HepG2 (cell line): ENCODE measurements at regions not wholly inside any gene's neighbourhood (a gene's known extent, or its start where the extent isn't known, plus 50 kb on each side); places are given as distances from the start of the nearest gene placed in this dataset.

Experiments
- ATAC-seq: fragments of 200-7000 bp; cut with Tn5 transposase; 3 replicates; pipeline ENCODE4 v1.9.1; 2020; ENCODE audit warnings: mild to moderate bottlenecking, moderate library complexity
- BruUV-seq: library from RNA; stranded (reverse); fragments of 400-500 nt; replicated peaks from 2 replicates; lab custom pipeline; 2021; lab: Mats Ljungman, UMichigan
- CTCF ChIA-PET: fragments of 300-600 bp; formaldehyde crosslinking; extraction: SDS; loops from one replicate; lab custom pipeline; 2021; ENCODE audit warnings: low total read pairs, inconsistent platforms, low intra/inter-chr PET ratio; lab: Yijun Ruan, JAX
- POLR2A ChIA-PET: fragments of 350-600 bp; sonication (Branson Sonifier 250); formaldehyde crosslinking; loops from one replicate; lab custom pipeline; 2020; ENCODE audit warnings: antibody characterized with exemption, inconsistent platforms; lab: Yijun Ruan, JAX
- DNase-seq: peaks from one replicate; pipeline ENCODE4 v3.0.0-alpha.2; 2015; ENCODE audit warnings: low spot score
- FAIRE-seq: peaks from 3 replicates; lab custom pipeline; 2011; peaks lifted over from hg19 to GRCh38; lab: Jason Lieb, UNC
- H2AFZ ChIP-seq: one replicate; pipeline ENCODE4 v1.6.1; 2011; ENCODE audit warnings: low read length, inconsistent platforms
- H3K27ac ChIP-seq: fragments of 300-600 bp; 3 replicates; pipeline ENCODE4 v1.8.0; 2011; ENCODE audit warnings: mixed run types, mild to moderate bottlenecking, mixed read lengths, low read length, inconsistent platforms; ENCODE audit not compliant: insufficient read depth; ENCODE audit errors: extremely low read length
- H3K27me3 ChIP-seq, 2 experiments: fragments of 200-600 bp in 1 of 2; 2 replicates in 1 of 2; 3 replicates in 1 of 2; pipeline versions ENCODE4 v1.6.0 to v1.8.0; 2011; ENCODE audit warnings: low read length in 2 of 2, mild to moderate bottlenecking in 2 of 2, moderate library complexity in 2 of 2, inconsistent platforms in 1 of 2; ENCODE audit not compliant: insufficient read depth in 2 of 2, control insufficient read depth in 1 of 2
- H3K36me3 ChIP-seq, 2 experiments: fragments of 200-600 bp in 1 of 2; replicated peaks in 1 of 2; 2 replicates in 1 of 2; 3 replicates in 1 of 2; pipeline versions ENCODE4 v1.5.1 to v1.8.0; 2011; ENCODE audit warnings: low read length in 2 of 2, inconsistent platforms in 1 of 2; ENCODE audit not compliant: insufficient read depth in 2 of 2, control insufficient read depth in 1 of 2
- H3K4me1 ChIP-seq: 2 replicates; pipeline ENCODE4 v1.5.1; 2012; ENCODE audit warnings: low read length, inconsistent platforms; ENCODE audit not compliant: insufficient read depth
- H3K4me2 ChIP-seq: 2 replicates; pipeline ENCODE4 v1.6.0; 2011; ENCODE audit warnings: low read depth, low read length, inconsistent platforms
- H3K4me3 ChIP-seq, 3 experiments: fragments of 200-600 bp in 1 of 3; sonication (generic), shearing (Covaris generic) in 1 of 3; replicated peaks in 1 of 3; 2 replicates each; pipeline ENCODE4 v1.5.1; 2011 to 2016; ENCODE audit warnings: low read length in 3 of 3, inconsistent platforms in 2 of 3, low read depth in 2 of 3, mild to moderate bottlenecking in 2 of 3, control low read depth in 1 of 3, mixed read lengths in 1 of 3; ENCODE audit not compliant: insufficient read depth in 1 of 3
- H3K79me2 ChIP-seq: one replicate; pipeline ENCODE4 v1.6.1; 2011; ENCODE audit warnings: low read length, inconsistent platforms; ENCODE audit not compliant: insufficient read depth
- H3K9ac ChIP-seq: 2 replicates; pipeline ENCODE4 v1.6.0; 2011; ENCODE audit warnings: mild to moderate bottlenecking, low read depth, low read length, inconsistent platforms; ENCODE audit not compliant: insufficient read depth
- H3K9me3 ChIP-seq: 2 replicates; pipeline ENCODE4 v1.5.1; 2012; ENCODE audit warnings: mild to moderate bottlenecking, low read length
- H4K20me1 ChIP-seq: 2 replicates; pipeline ENCODE4 v1.6.0; 2011; ENCODE audit warnings: inconsistent platforms, mild to moderate bottlenecking, low read length, moderate library complexity; ENCODE audit not compliant: insufficient read depth
- CAMTA2 ChIP-seq: sonication (generic); formaldehyde crosslinking; IDR thresholded peaks from 2 replicates; pipeline ENCODE4 v1.4.0; 2020; ENCODE audit warnings: mild to moderate bottlenecking, missing genetic modification reagents, borderline replicate concordance
- IRF2 ChIP-seq: IDR thresholded peaks from 2 replicates; pipeline ENCODE4 v1.6.1; 2018; ENCODE audit warnings: missing genetic modification reagents, missing compliant biosample characterization
- ZBTB26 ChIP-seq: IDR thresholded peaks from 2 replicates; pipeline ENCODE4 v1.6.1; 2016; ENCODE audit warnings: missing compliant biosample characterization, missing genetic modification reagents, borderline replicate concordance
- in situ Hi-C: cut with HindIII; loops from 2 replicates; pipeline ENCODE4 v1.10.0; 2017; ENCODE audit warnings: low pct_unique_long_range_greater_than_20kb; ENCODE audit not compliant: extremely low pct_ligation_motif_present
- intact Hi-C: fragments of 100-400 bp; cut with micrococcal nuclease; formaldehyde crosslinking; loops from one replicate; pipeline ENCODE4 v1.10.0; 2022; ENCODE audit not compliant: unreplicated experiment
- TF ChIP-seq, protein P1 (sequence below): sonication (generic); formaldehyde crosslinking; IDR thresholded peaks from 2 replicates; pipeline ENCODE4 v1.5.1; 2020; ENCODE audit warnings: mild to moderate bottlenecking, missing genetic modification reagents

DNA sequence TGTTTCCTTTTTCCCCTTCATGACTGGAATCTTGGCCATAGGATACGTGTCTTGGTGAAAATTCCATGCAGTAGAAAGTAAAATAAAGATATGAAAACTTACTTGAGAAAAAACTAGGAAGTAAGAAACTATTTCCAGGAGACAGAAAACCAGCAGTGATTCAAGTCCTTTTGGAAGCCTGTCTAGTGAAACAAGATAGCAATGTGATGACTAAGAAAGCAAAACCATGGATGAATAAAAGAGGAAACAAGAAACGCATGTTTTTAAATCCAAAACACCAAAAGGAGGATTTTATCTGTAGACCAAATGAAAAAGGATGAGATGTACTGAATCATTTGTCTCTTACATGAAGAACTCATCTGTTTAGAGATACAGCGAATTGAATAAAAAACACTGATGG lies 1430.0 kb downstream of the ARAP2 start (continued):
- TF ChIP-seq, protein P1, sequence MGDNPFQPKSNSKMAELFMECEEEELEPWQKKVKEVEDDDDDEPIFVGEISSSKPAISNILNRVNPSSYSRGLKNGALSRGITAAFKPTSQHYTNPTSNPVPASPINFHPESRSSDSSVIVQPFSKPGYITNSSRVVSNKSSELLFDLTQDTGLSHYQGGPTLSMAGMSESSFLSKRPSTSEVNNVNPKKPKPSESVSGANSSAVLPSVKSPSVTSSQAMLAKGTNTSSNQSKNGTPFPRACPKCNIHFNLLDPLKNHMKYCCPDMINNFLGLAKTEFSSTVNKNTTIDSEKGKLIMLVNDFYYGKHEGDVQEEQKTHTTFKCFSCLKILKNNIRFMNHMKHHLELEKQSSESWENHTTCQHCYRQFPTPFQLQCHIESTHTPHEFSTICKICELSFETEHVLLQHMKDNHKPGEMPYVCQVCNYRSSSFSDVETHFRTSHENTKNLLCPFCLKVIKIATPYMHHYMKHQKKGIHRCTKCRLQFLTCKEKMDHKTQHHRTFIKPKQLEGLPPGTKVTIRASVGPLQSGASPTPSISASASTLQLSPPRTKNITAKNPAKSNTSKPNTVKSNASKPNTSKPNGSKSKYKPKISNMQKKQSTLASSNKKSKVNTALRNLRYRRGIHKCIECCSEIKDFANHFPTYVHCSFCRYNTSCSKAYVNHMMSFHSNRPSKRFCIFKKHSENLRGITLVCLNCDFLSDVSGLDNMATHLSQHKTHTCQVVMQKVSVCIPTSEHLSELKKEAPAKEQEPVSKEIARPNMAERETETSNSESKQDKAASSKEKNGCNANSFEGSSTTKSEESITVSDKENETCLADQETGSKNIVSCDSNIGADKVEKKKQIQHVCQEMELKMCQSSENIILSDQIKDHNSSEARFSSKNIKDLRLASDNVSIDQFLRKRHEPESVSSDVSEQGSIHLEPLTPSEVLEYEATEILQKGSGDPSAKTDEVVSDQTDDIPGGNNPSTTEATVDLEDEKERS (CRISPR knock-in tag): no peak

DNA sequence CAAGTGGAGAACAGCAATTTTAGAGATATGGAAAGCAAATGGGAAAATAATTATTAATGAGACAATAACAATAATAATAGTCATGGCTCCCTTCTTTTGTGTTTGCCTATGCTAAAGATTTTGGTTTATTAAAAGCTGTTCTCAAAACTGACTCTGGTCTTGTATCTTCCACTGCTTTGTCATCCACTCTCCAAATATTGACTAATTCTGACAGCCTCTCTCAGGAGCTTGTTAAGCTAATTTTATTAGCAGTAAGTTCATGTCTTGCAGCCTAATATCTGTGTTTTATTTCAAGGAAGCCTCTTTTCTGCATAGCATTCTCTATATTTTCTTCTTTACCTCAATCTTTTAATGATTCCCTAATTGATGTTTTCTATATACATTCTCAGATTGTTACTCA lies 1419.8 kb downstream of the ARAP2 start:
- Histone ChIP-seq H3K9ac (no peak overlapping the region), H3K4me3 (no peak overlapping the region), H3K4me2 (no peak overlapping the region), H3K36me3 (no peaks in the 10 kb centered on the region), H2AFZ (no peak overlapping the region), H3K79me2 (no peaks in the 10 kb centered on the region), H3K4me1 (no peaks in the 10 kb centered on the region), H4K20me1 (no peaks in the 10 kb centered on the region), H3K27ac (no peak overlapping the region), H3K27me3 (no peaks in the 10 kb centered on the region), H3K9me3 (peaks cover 16% of the 10 kb centered on the region)
- FAIRE-seq (no peak), DNase-seq (no peak), ATAC-seq (no peak)
- TF ChIP-seq CAMTA2: no peak
- no peak for TF ChIP-seq IRF2 (CRISPR knock-in tag)
- no peak for TF ChIP-seq ZBTB26 (CRISPR knock-in tag)
- in situ Hi-C loops (no loop called here), intact Hi-C loops (no loop called here)
- BruUV-seq: no TSS peak
- POLR2A ChIA-PET: no interaction called here
- CTCF ChIA-PET: no interaction called here
